Kidney (tissue), 13 donors: ENCODE measurements at regions not wholly inside any gene's neighbourhood (a gene's known extent, or its start where the extent isn't known, plus 50 kb on each side); places are given as distances from the start of the nearest gene placed in this dataset.
A peak's percentile ranks its signal among the peaks of the same experiment; 100 is the strongest.

ENCODE experiments used
- DNase-seq, 5 donors: peaks; one replicate each; pipeline ENCODE4 v3.0.0-alpha.2; 2013 to 2020
- FAIRE-seq: peaks from 2 replicates; lab custom pipeline; 2012; peaks lifted over from hg19 to GRCh38; lab: Jason Lieb, UNC
- H3K27ac ChIP-seq, 2 donors: one replicate each; pipeline ENCODE4 v1.7.0; 2013; ENCODE audit warnings: low read depth in 2 of 2, low read length in 2 of 2, inconsistent platforms in 1 of 2
- H3K27me3 ChIP-seq: one replicate; pipeline ENCODE4 v1.7.1; 2013; ENCODE audit warnings: low read length, inconsistent platforms; ENCODE audit not compliant: control insufficient read depth, insufficient read depth
- H3K36me3 ChIP-seq, 3 donors: one replicate each; pipeline versions ENCODE4 v1.7.0 to v1.7.1; 2013; ENCODE audit warnings: low read length in 3 of 3, control low read depth in 1 of 3, inconsistent platforms in 1 of 3; ENCODE audit not compliant: insufficient read depth in 3 of 3, control insufficient read depth in 2 of 3
- H3K4me1 ChIP-seq, 3 donors: one replicate each; pipeline versions ENCODE4 v1.7.0 to v1.7.1; 2013; ENCODE audit warnings: low read length in 3 of 3, inconsistent platforms in 1 of 3, low read depth in 1 of 3; ENCODE audit not compliant: control insufficient read depth in 2 of 3, insufficient read depth in 2 of 3
- H3K4me3 ChIP-seq, 3 donors: one replicate each; pipeline versions ENCODE4 v1.7.0 to v1.8.1; 2013; ENCODE audit warnings: low read length in 3 of 3, control low read depth in 1 of 3, inconsistent platforms in 1 of 3
- H3K9ac ChIP-seq, 3 donors: one replicate each; pipeline versions ENCODE4 v1.7.0 to v1.7.1; 2013; ENCODE audit warnings: low read length in 3 of 3, control low read depth in 1 of 3, inconsistent platforms in 1 of 3
- H3K9me3 ChIP-seq, 3 donors: one replicate each; pipeline versions ENCODE4 v1.7.0 to v1.7.1; 2013; ENCODE audit warnings: low read length in 3 of 3, control low read depth in 1 of 3, inconsistent platforms in 1 of 3; ENCODE audit not compliant: control insufficient read depth in 2 of 3, insufficient read depth in 1 of 3
- intact Hi-C: fragments of 100-400 bp; cut with DNase I; formaldehyde crosslinking; loops from one replicate; pipeline ENCODE4 v1.11.1; 2022
- TF ChIP-seq, protein P1 (sequence below): IDR thresholded peaks from 3 replicates; pipeline ENCODE4 v1.5.1; 2012; ENCODE audit warnings: mild to moderate bottlenecking, moderate library complexity, borderline replicate concordance; ENCODE audit not compliant: insufficient read depth; ENCODE audit errors: extremely low read depth
- donor health status: control.
- donor health status: control.
- donor health status: control.
- donor health status: control.
- donor health status: control.
- donor health status: DM: yes; HTN: yes; CAD: no.
- donor health status: Normal renal cell carcinoma (clear cell type).

- H3K9ac ChIP-seq: no peak overlapping the region
- FAIRE-seq: no peak
- H3K4me1 ChIP-seq: no peaks in the 10 kb centered on the region
- H3K27ac ChIP-seq: no peak overlapping the region
- H3K9me3 ChIP-seq: no peaks in the 10 kb centered on the region
- no peaks in the 10 kb centered on the region for H3K27me3 ChIP-seq
- TF ChIP-seq, protein P1, sequence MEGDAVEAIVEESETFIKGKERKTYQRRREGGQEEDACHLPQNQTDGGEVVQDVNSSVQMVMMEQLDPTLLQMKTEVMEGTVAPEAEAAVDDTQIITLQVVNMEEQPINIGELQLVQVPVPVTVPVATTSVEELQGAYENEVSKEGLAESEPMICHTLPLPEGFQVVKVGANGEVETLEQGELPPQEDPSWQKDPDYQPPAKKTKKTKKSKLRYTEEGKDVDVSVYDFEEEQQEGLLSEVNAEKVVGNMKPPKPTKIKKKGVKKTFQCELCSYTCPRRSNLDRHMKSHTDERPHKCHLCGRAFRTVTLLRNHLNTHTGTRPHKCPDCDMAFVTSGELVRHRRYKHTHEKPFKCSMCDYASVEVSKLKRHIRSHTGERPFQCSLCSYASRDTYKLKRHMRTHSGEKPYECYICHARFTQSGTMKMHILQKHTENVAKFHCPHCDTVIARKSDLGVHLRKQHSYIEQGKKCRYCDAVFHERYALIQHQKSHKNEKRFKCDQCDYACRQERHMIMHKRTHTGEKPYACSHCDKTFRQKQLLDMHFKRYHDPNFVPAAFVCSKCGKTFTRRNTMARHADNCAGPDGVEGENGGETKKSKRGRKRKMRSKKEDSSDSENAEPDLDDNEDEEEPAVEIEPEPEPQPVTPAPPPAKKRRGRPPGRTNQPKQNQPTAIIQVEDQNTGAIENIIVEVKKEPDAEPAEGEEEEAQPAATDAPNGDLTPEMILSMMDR: no peak
- H3K4me3 ChIP-seq: no peak overlapping the region
- intact Hi-C loops: no loop called here
- H3K36me3 ChIP-seq: no peaks in the 10 kb centered on the region
- DNase-seq: peak in 2 of 5 donors; percentile 28 to 36
Observed at GRCh38 chr19:30910485-30911240, 438.6 kb downstream of the TSHZ3 start.

DNA sequence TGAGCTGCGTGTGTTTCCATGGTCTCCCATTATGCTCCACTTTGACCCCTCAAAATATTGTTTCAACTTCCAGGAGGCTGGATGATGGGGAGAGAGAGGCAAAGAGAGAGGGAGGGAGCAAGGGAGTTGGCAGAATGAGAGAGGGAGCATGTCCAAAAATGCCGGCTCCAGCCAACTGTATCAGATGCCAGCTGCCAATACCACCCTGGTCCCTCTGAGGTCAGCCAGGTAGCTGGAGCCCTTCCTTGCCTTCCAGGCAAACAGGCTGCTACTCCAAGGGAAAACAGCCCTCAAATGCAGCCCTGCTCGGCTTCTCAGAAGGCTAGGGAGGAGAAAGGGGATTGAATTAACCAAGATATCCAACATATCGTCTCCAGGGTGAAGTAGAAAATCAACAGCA lies 440.0 kb downstream of the TSHZ3 start:
- FAIRE-seq: no peak
- no peaks in the 10 kb centered on the region for H3K9me3 ChIP-seq
- H3K9ac ChIP-seq: no peak overlapping the region
- H3K27ac ChIP-seq: no peak overlapping the region
- no peak overlapping the region for H3K4me3 ChIP-seq
- DNase-seq: no peak
- H3K4me1 ChIP-seq: no peaks in the 10 kb centered on the region
- no peaks in the 10 kb centered on the region for H3K36me3 ChIP-seq
- TF ChIP-seq, protein P1: no peak
- H3K27me3 ChIP-seq: no peaks in the 10 kb centered on the region
- intact Hi-C loops: no loop called here

- H3K9me3 ChIP-seq: no peaks in the 10 kb centered on the region
Observed at GRCh38 chr19:30908262-30908771, 440.9 kb downstream of the TSHZ3 start.

More at GRCh38 chr19:30908262-30908771, 440.9 kb downstream of the TSHZ3 start:
- intact Hi-C loops: no loop called here
- FAIRE-seq (no peak), DNase-seq (no peak)
- H3K4me1 ChIP-seq: no peaks in the 10 kb centered on the region
- H3K27ac ChIP-seq: no peak overlapping the region
- H3K36me3 ChIP-seq: no peaks in the 10 kb centered on the region
- no peaks in the 10 kb centered on the region for H3K27me3 ChIP-seq
- H3K9ac ChIP-seq: no peak overlapping the region
- TF ChIP-seq, protein P1: no peak
- no peak overlapping the region for H3K4me3 ChIP-seq
